BLaER1 treated with 17β-estradiol and CSF1 and Interleukin-3, amounts not matched to agents 10 nM and 100 nM (cell line): ENCODE measurements at regions not wholly inside any gene's neighbourhood (a gene's known extent, or its start where the extent isn't known, plus 50 kb on each side); places are given as distances from the start of the nearest gene placed in this dataset.

Experiments used
- H3K27ac ChIP-seq, 11 experiments: shearing (Covaris generic); formaldehyde crosslinking; 2 replicates each; pipeline ENCODE4 v1.8.1; 2022
- H3K27me3 ChIP-seq, 11 experiments: shearing (Covaris generic); formaldehyde crosslinking; 2 replicates each; pipeline ENCODE4 v1.8.1; 2022
- H3K36me3 ChIP-seq, 11 experiments: shearing (Covaris generic); formaldehyde crosslinking; 2 replicates each; pipeline ENCODE4 v1.8.1; 2022
- H3K4me1 ChIP-seq, 10 experiments: shearing (Covaris generic); formaldehyde crosslinking; 2 replicates each; pipeline ENCODE4 v1.8.1; 2022
- H3K4me2 ChIP-seq, 11 experiments: shearing (Covaris generic); formaldehyde crosslinking; 2 replicates each; pipeline ENCODE4 v1.8.1; 2022
- H3K4me3 ChIP-seq, 10 experiments: shearing (Covaris generic); formaldehyde crosslinking; 2 replicates each; pipeline ENCODE4 v1.8.1; 2022
- H3K9ac ChIP-seq, 11 experiments: shearing (Covaris generic); formaldehyde crosslinking; 2 replicates each; pipeline ENCODE4 v1.8.1; 2022
- H3K9me3 ChIP-seq, 11 experiments: shearing (Covaris generic); formaldehyde crosslinking; replicated peaks in 1 of 11; 2 replicates each; pipeline ENCODE4 v1.8.1; 2022
- H4K20me1 ChIP-seq, 11 experiments: shearing (Covaris generic); formaldehyde crosslinking; 2 replicates each; pipeline ENCODE4 v1.8.1; 2022
- Cebpa-rat ChIP-seq, 11 experiments: shearing (Covaris generic); IDR thresholded peaks; 2 replicates each; pipeline ENCODE4 v1.8.1; 2022

GRCh38 chr5:119304439-119305211 lies 51.2 kb upstream of the TNFAIP8 start:
- H3K4me1 ChIP-seq: peaks cover 65 to 87% (median 76%) of the 10 kb centered on the region in 10 experiments
- H3K27ac ChIP-seq: peak overlapping the region in 8 of 11 experiments; percentile 1 to 100 (median 92); a peak in 16 of 22 replicates
- TF ChIP-seq Cebpa-rat (IDR thresholded peaks at IDR 0.05): no peak

More at GRCh38 chr5:119304439-119305211, 51.2 kb upstream of the TNFAIP8 start:
- H4K20me1 ChIP-seq: peaks cover 0 to 77% (median 0%) of the 10 kb centered on the region in 11 experiments; a peak in 5 of 22 replicates
- H3K9me3 ChIP-seq: peaks cover 6 to 68% (median 52%) of the 10 kb centered on the region in 11 experiments; a peak in 21 of 22 replicates
- H3K4me3 ChIP-seq: no peak overlapping the region; a peak in 1 of 20 replicates
- no peaks in the 10 kb centered on the region for H3K27me3 ChIP-seq
- H3K36me3 ChIP-seq: peaks cover 5 to 46% (median 28%) of the 10 kb centered on the region in 11 experiments; a peak in 18 of 22 replicates
- H3K4me2 ChIP-seq: peak overlapping the region in 9 of 11 experiments; percentile 13 to 66 (median 46); a peak in 15 of 22 replicates
- H3K9ac ChIP-seq: no peak overlapping the region
